H1 (cell line): ENCODE measurements at regions not wholly inside any gene's neighbourhood (a gene's known extent, or its start where the extent isn't known, plus 50 kb on each side); places are given as distances from the start of the nearest gene placed in this dataset.

Source experiments
- NRF1 ChIP-seq: IDR thresholded peaks from 2 replicates; pipeline ENCODE4 v1.6.1; 2011; ENCODE audit warnings: mild to moderate bottlenecking, low read depth, low read length, improper control_type of control experiment
- POLR2AphosphoS5 ChIP-seq: IDR thresholded peaks from 2 replicates; pipeline ENCODE4 v1.6.1; 2011; ENCODE audit warnings: low read depth, low read length
- TAF1 ChIP-seq: IDR thresholded peaks from 2 replicates; pipeline ENCODE4 v1.6.1; 2011; ENCODE audit warnings: mild to moderate bottlenecking, low read depth, low read length

GRCh38 chr2:19137433-19137832 lies 221.0 kb downstream of the OSR1 start:
- no peak for TF ChIP-seq NRF1
- no peak for TF ChIP-seq POLR2AphosphoS5
- TF ChIP-seq TAF1 = no peak
